ENCODE measurements at regions not wholly inside any gene's neighbourhood (a gene's known extent, or its start where the extent isn't known, plus 50 kb on each side); places are given as distances from the start of the nearest gene placed in this dataset.
A peak's percentile ranks its signal among the peaks of the same experiment; 100 is the strongest.
"Not testable (repeated sequence)": the region's sequence is repeated elsewhere in the genome, so short reads cannot be mapped to it uniquely, and the experiment has no call there.

GRCh38 chr1:173355281-173356031 lies 121.7 kb upstream of the PRDX6 start:
- Histone ChIP-seq H3K4me1 (ENCODE audit: insufficient read depth, low read length) (peaks cover 3% of the 10 kb centered on the region), H3K27me3 (ENCODE audit: insufficient read depth, low read length, poor library complexity, severe bottlenecking) (no peaks in the 10 kb centered on the region), H3K9me3 (ENCODE audit: low read length) (no peaks in the 10 kb centered on the region), H3K4me3 (ENCODE audit: low read length) (no peak overlapping the region), H3K27ac (ENCODE audit: low read depth, low read length) (no peak overlapping the region), H3K36me3 (ENCODE audit: insufficient read depth, low read length) (no peaks in the 10 kb centered on the region)
- POLR2A ChIA-PET = no interaction called here
- H3K27me3 Mint-ChIP-seq = no peaks in the 10 kb centered on the region
- H3K36me3 Mint-ChIP-seq = peaks cover 13 to 44% (median 15%) of the 10 kb centered on the region in 3 donors
- peaks cover 5 to 22% (median 21%) of the 10 kb centered on the region in 5 donors for H3K9me3 Mint-ChIP-seq
- peak overlapping the region in 2 of 8 donors; percentile 30 to 43 for H3K27ac Mint-ChIP-seq
- peaks cover 17 to 36% (median 35%) of the 10 kb centered on the region in 3 donors for H3K4me1 Mint-ChIP-seq
- CTCF ChIA-PET = no interaction called here
- no peak for DNase-seq
- peak overlapping the region in 6 of 7 donors; percentile 59 to 83 (median 70) for H3K4me3 Mint-ChIP-seq

GRCh38 chr1:173356191-173356762 lies 120.9 kb upstream of the PRDX6 start:
- Histone ChIP-seq H3K27me3 (ENCODE audit: insufficient read depth, low read length, poor library complexity, severe bottlenecking) (no peaks in the 10 kb centered on the region), H3K36me3 (ENCODE audit: insufficient read depth, low read length) (no peaks in the 10 kb centered on the region), H3K4me1 (ENCODE audit: insufficient read depth, low read length) (peaks cover 9% of the 10 kb centered on the region), H3K27ac (ENCODE audit: low read depth, low read length) (no peak overlapping the region), H3K9me3 (ENCODE audit: low read length) (no peaks in the 10 kb centered on the region), H3K4me3 (ENCODE audit: low read length) (no peak overlapping the region)
- no peak for DNase-seq
- no peaks in the 10 kb centered on the region for H3K27me3 Mint-ChIP-seq
- peaks cover 24 to 43% (median 42%) of the 10 kb centered on the region in 3 donors for H3K4me1 Mint-ChIP-seq
- CTCF ChIA-PET = no interaction called here
- H3K27ac Mint-ChIP-seq = no peak overlapping the region
- H3K36me3 Mint-ChIP-seq = peaks cover 11 to 40% (median 13%) of the 10 kb centered on the region in 3 donors
- H3K9me3 Mint-ChIP-seq = peaks cover 5 to 22% (median 21%) of the 10 kb centered on the region in 5 donors
- POLR2A ChIA-PET = no interaction called here
- H3K4me3 Mint-ChIP-seq = peak overlapping the region in 1 of 7 donors; percentile 59

GRCh38 chr1:173360487-173361063 lies 116.6 kb upstream of the PRDX6 start:
- no peaks in the 10 kb centered on the region for H3K9me3 Mint-ChIP-seq
- H3K36me3 Mint-ChIP-seq = peaks cover 1 to 10% (median 7%) of the 10 kb centered on the region in 3 donors
- Histone ChIP-seq H3K27ac (ENCODE audit: low read depth, low read length) (no peak overlapping the region), H3K27me3 (ENCODE audit: insufficient read depth, low read length, poor library complexity, severe bottlenecking) (no peaks in the 10 kb centered on the region), H3K4me3 (ENCODE audit: low read length) (no peak overlapping the region), H3K36me3 (ENCODE audit: insufficient read depth, low read length) (no peaks in the 10 kb centered on the region), H3K4me1 (ENCODE audit: insufficient read depth, low read length) (peaks cover 9% of the 10 kb centered on the region), H3K9me3 (ENCODE audit: low read length) (no peaks in the 10 kb centered on the region)
- ChIA-PET CTCF (interaction anchor here (1.5 kb wide), 1 partner anchor 534 kb away, joined by 4 read pairs; no protein-coding TSS in a partner anchor), POLR2A (no interaction called here)
- H3K4me1 Mint-ChIP-seq = peaks cover 18 to 39% (median 35%) of the 10 kb centered on the region in 3 donors
- H3K27me3 Mint-ChIP-seq = no peaks in the 10 kb centered on the region
- peak overlapping the region in 1 of 7 donors; percentile 17 for H3K4me3 Mint-ChIP-seq
- H3K27ac Mint-ChIP-seq = peak overlapping the region in 3 of 8 donors; percentile 19 to 60 (median 19)
- no peak for DNase-seq

- H3K9me3 ChIP-seq (ENCODE audit: low read length) = no peaks in the 10 kb centered on the region
- no peak overlapping the region for H3K27ac ChIP-seq (ENCODE audit: low read depth, low read length)
- no peak overlapping the region for H3K4me3 ChIP-seq (ENCODE audit: low read length)
- H3K36me3 ChIP-seq (ENCODE audit: insufficient read depth, low read length) = no peaks in the 10 kb centered on the region
- no peaks in the 10 kb centered on the region for H3K27me3 ChIP-seq (ENCODE audit: insufficient read depth, low read length, poor library complexity, severe bottlenecking)
- Mint-ChIP-seq H3K36me3 (peaks cover 0 to 10% (median 5%) of the 10 kb centered on the region in 3 donors), H3K4me3 (peak overlapping the region in 1 of 7 donors; percentile 37), H3K4me1 (peaks cover 13 to 23% (median 18%) of the 10 kb centered on the region in 3 donors), H3K27ac (no peak overlapping the region), H3K27me3 (no peaks in the 10 kb centered on the region), H3K9me3 (no peaks in the 10 kb centered on the region)
- H3K4me1 ChIP-seq (ENCODE audit: insufficient read depth, low read length) = peaks cover 9% of the 10 kb centered on the region
- ChIA-PET CTCF (interaction anchor here (0.9 kb wide), 1 partner anchor 81 kb away, joined by 3 read pairs; no protein-coding TSS in a partner anchor), POLR2A (no interaction called here)
- no peak for DNase-seq
These were observed 114.6 kb upstream of the PRDX6 start for GRCh38 chr1:173362543-173362942.

GRCh38 chr1:173364827-173365226 lies 112.3 kb upstream of the PRDX6 start:
- Mint-ChIP-seq H3K27ac (no peak overlapping the region), H3K9me3 (peaks cover 0 to 2% (median 0%) of the 10 kb centered on the region in 5 donors), H3K36me3 (peaks cover 2 to 18% (median 6%) of the 10 kb centered on the region in 3 donors), H3K27me3 (no peaks in the 10 kb centered on the region), H3K4me3 (no peak overlapping the region), H3K4me1 (peaks cover 11 to 19% (median 13%) of the 10 kb centered on the region in 3 donors)
- DNase-seq = no peak
- H3K27ac ChIP-seq (ENCODE audit: low read depth, low read length) = no peak overlapping the region
- ChIA-PET CTCF (no interaction called here), POLR2A (no interaction called here)
- H3K4me1 ChIP-seq (ENCODE audit: insufficient read depth, low read length) = peaks cover 9% of the 10 kb centered on the region
- H3K27me3 ChIP-seq (ENCODE audit: insufficient read depth, low read length, poor library complexity, severe bottlenecking) = no peaks in the 10 kb centered on the region
- H3K4me3 ChIP-seq (ENCODE audit: low read length) = no peak overlapping the region
- no peaks in the 10 kb centered on the region for H3K36me3 ChIP-seq (ENCODE audit: insufficient read depth, low read length)
- no peaks in the 10 kb centered on the region for H3K9me3 ChIP-seq (ENCODE audit: low read length)

GRCh38 chr1:173365341-173365740 lies 111.8 kb upstream of the PRDX6 start:
- Mint-ChIP-seq H3K36me3 (peaks cover 2 to 22% (median 6%) of the 10 kb centered on the region in 3 donors), H3K27ac (no peak overlapping the region), H3K4me1 (peaks cover 7 to 13% (median 8%) of the 10 kb centered on the region in 3 donors), H3K9me3 (peaks cover 0 to 2% (median 0%) of the 10 kb centered on the region in 5 donors), H3K27me3 (no peaks in the 10 kb centered on the region), H3K4me3 (no peak overlapping the region)
- no peak overlapping the region for H3K27ac ChIP-seq (ENCODE audit: low read depth, low read length)
- no peak for DNase-seq
- POLR2A ChIA-PET = no interaction called here
- no peaks in the 10 kb centered on the region for H3K9me3 ChIP-seq (ENCODE audit: low read length)
- H3K27me3 ChIP-seq (ENCODE audit: insufficient read depth, low read length, poor library complexity, severe bottlenecking) = no peaks in the 10 kb centered on the region
- no peaks in the 10 kb centered on the region for H3K36me3 ChIP-seq (ENCODE audit: insufficient read depth, low read length)
- no peak overlapping the region for H3K4me3 ChIP-seq (ENCODE audit: low read length)
- H3K4me1 ChIP-seq (ENCODE audit: insufficient read depth, low read length) = peaks cover 7% of the 10 kb centered on the region
- CTCF ChIA-PET = no interaction called here

GRCh38 chr1:173367136-173367535 lies 110.0 kb upstream of the PRDX6 start:
- Mint-ChIP-seq H3K9me3 (peaks cover 0 to 2% (median 0%) of the 10 kb centered on the region in 5 donors), H3K27me3 (no peaks in the 10 kb centered on the region), H3K27ac (no peak overlapping the region), H3K36me3 (peaks cover 2 to 22% (median 8%) of the 10 kb centered on the region in 3 donors), H3K4me1 (peaks cover 0 to 5% (median 0%) of the 10 kb centered on the region in 3 donors), H3K4me3 (no peak overlapping the region)
- Histone ChIP-seq H3K4me3 (ENCODE audit: low read length) (no peak overlapping the region), H3K4me1 (ENCODE audit: insufficient read depth, low read length) (no peaks in the 10 kb centered on the region), H3K27ac (ENCODE audit: low read depth, low read length) (no peak overlapping the region), H3K27me3 (ENCODE audit: insufficient read depth, low read length, poor library complexity, severe bottlenecking) (no peaks in the 10 kb centered on the region), H3K36me3 (ENCODE audit: insufficient read depth, low read length) (no peaks in the 10 kb centered on the region), H3K9me3 (ENCODE audit: low read length) (no peaks in the 10 kb centered on the region)
- ChIA-PET POLR2A (no interaction called here), CTCF (no interaction called here)
- no peak for DNase-seq

- H3K4me3 Mint-ChIP-seq; H3K27ac ChIP-seq (ENCODE audit: low read depth, low read length); H3K4me1 Mint-ChIP-seq; H3K36me3 ChIP-seq (ENCODE audit: insufficient read depth, low read length); H3K4me3 ChIP-seq (ENCODE audit: low read length); H3K27me3 Mint-ChIP-seq; H3K9me3 Mint-ChIP-seq; H3K27me3 ChIP-seq (ENCODE audit: insufficient read depth, low read length, poor library complexity, severe bottlenecking); CTCF ChIA-PET; H3K4me1 ChIP-seq (ENCODE audit: insufficient read depth, low read length); POLR2A ChIA-PET; H3K9me3 ChIP-seq (ENCODE audit: low read length); DNase-seq: not testable (repeated sequence)
- peaks cover 3 to 35% (median 14%) of the 10 kb centered on the region in 3 donors for H3K36me3 Mint-ChIP-seq
- peak overlapping the region in 1 of 8 donors; percentile 22 for H3K27ac Mint-ChIP-seq
These were observed 106.5 kb upstream of the PRDX6 start for GRCh38 chr1:173370586-173370985.
